Spleen (tissue), 7 donors: ENCODE measurements at regions not wholly inside any gene's neighbourhood (a gene's known extent, or its start where the extent isn't known, plus 50 kb on each side); places are given as distances from the start of the nearest gene placed in this dataset.

Experiments used
- CTCF ChIP-seq, 11 experiments: fragments of 200-600 bp in 7 of 11; fragments of 450-650 bp in 4 of 11; sonication (generic) in 4 of 11; IDR thresholded peaks in 8 of 11; conservative IDR thresholded peaks in 3 of 11; 1 replicate in 7 of 11; 2 replicates in 4 of 11; pipeline versions ENCODE4 v1.4.0 to v1.8.0; 2016 to 2021; ENCODE audit warnings: antibody characterized with exemption in 11 of 11, inconsistent platforms in 4 of 11, mild to moderate bottlenecking in 1 of 11
- POLR2A ChIP-seq, 3 donors: fragments of 450-650 bp; IDR thresholded peaks; one replicate each; pipeline ENCODE4 v1.5.1; 2017; ENCODE audit warnings: antibody characterized with exemption in 3 of 3, mild to moderate bottlenecking in 1 of 3
- POLR2AphosphoS5 ChIP-seq, 3 donors: sonication (generic); formaldehyde crosslinking; IDR thresholded peaks; one replicate each; pipeline ENCODE4 v1.5.1; 2017; ENCODE audit warnings: antibody characterized with exemption in 3 of 3
- donor health status: DM: no; HTN: no; CAD: no; lungs with moderate emphysema.
- donor health status: DM: no; HTN: no; CAD: no.
- donor health status: DM: no; HTN: no; CAD: no.

GRCh38 chr6:100181309-100181708, 187.3 kb upstream of the MCHR2 start:
- TF ChIP-seq CTCF (IDR thresholded peaks at IDR 0.05 in 8 of 11, conservative IDR thresholded peaks at IDR 0.05 in 3 of 11) (no peak), POLR2AphosphoS5 (IDR thresholded peaks at IDR 0.05) (no peak), POLR2A (IDR thresholded peaks at IDR 0.05) (no peak)
